ENCODE measurements at regions not wholly inside any gene's neighbourhood (a gene's known extent, or its start where the extent isn't known, plus 50 kb on each side); places are given as distances from the start of the nearest gene placed in this dataset.

DNA sequence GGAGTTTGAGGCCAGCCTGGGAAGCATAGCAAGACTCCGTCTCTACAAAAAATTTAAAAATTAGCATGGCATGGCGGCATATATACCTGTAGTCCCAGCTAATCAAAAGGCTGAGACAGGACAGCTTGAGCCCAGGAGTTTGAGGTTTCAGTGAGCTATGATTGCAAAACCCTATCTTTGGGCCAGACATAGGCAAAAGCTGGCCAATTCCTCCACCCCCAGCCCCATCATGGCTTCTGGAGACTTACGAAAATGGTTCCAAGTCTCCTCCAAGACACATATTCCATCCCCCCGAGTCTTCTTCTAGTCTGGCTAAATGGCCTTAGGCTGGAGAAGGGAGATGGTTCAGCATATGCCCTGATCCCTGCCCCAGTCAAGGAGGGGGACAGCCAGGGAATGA, 172.8 kb upstream of the HAAO start:
- no peaks in the 10 kb centered on the region for H3K27me3 ChIP-seq (ENCODE audit: control insufficient read depth, extremely low read depth, insufficient read depth, low read length)
- H3K36me3 ChIP-seq (ENCODE audit: control insufficient read depth in 2 of 2, extremely low read depth in 1 of 2, insufficient read depth in 2 of 2, low read length in 2 of 2), result no peaks in the 10 kb centered on the region
- H3K27ac ChIP-seq (ENCODE audit: control insufficient read depth, insufficient read depth, low read length), result no peak overlapping the region
- no peak for TF ChIP-seq EZH2 (IDR thresholded peaks at IDR 0.05; ENCODE audit: low read length)
- no peak for TF ChIP-seq CTCF (optimal IDR thresholded peaks at IDR 0.05 in 1 of 3, IDR thresholded peaks at IDR 0.05 in 1 of 3, conservative IDR thresholded peaks at IDR 0.05 in 1 of 3; ENCODE audit: extremely low read depth in 1 of 3, insufficient read depth in 2 of 3, low read length in 3 of 3)
- no peak overlapping the region for H3K4me3 ChIP-seq (ENCODE audit: control insufficient read depth in 2 of 3, extremely low read depth in 1 of 3, insufficient read depth in 2 of 3, low read depth in 1 of 3, low read length in 3 of 3)
- H3K4me2 ChIP-seq (ENCODE audit: control insufficient read depth, extremely low read depth, insufficient read depth, low read depth, low read length), result no peak overlapping the region
- dilution Hi-C loops (cut with MboI; ENCODE audit: extremely low pct_ligation_motif_present, low sequenced_read_pairs), result no loop called here
- no peaks in the 10 kb centered on the region for H3K9me3 ChIP-seq (ENCODE audit: control insufficient read depth, low read depth, low read length)
- peaks cover 18% of the 10 kb centered on the region for H3K4me1 ChIP-seq (ENCODE audit: control insufficient read depth, extremely low read depth, insufficient read depth, low read length)
- H3K79me2 ChIP-seq (ENCODE audit: control insufficient read depth, insufficient read depth, low read length), result no peaks in the 10 kb centered on the region
- H2AFZ ChIP-seq (ENCODE audit: control insufficient read depth, low read length), result no peak overlapping the region
- H3K9ac ChIP-seq (ENCODE audit: control insufficient read depth, extremely low read depth, insufficient read depth, low read length), result no peak overlapping the region
- FAIRE-seq (no peak), DNase-seq (ENCODE audit: low read depth, low spot score) (no peak)
- no peaks in the 10 kb centered on the region for H4K20me1 ChIP-seq (ENCODE audit: control insufficient read depth, extremely low read depth, insufficient read depth, low read length)
- no peaks in the 10 kb centered on the region for H3K9me1 ChIP-seq (ENCODE audit: control insufficient read depth, extremely low read depth, insufficient read depth, low read length)

- Histone ChIP-seq H3K4me2 (ENCODE audit: control insufficient read depth, extremely low read depth, insufficient read depth, low read depth, low read length) (peak overlapping the region; percentile 16), H3K4me3 (ENCODE audit: control insufficient read depth in 2 of 3, extremely low read depth in 1 of 3, insufficient read depth in 2 of 3, low read depth in 1 of 3, low read length in 3 of 3) (no peak overlapping the region), H3K4me1 (ENCODE audit: control insufficient read depth, extremely low read depth, insufficient read depth, low read length) (peaks cover 12% of the 10 kb centered on the region), H3K9me1 (ENCODE audit: control insufficient read depth, extremely low read depth, insufficient read depth, low read length) (no peaks in the 10 kb centered on the region), H3K9me3 (ENCODE audit: control insufficient read depth, low read depth, low read length) (no peaks in the 10 kb centered on the region), H3K79me2 (ENCODE audit: control insufficient read depth, insufficient read depth, low read length) (no peaks in the 10 kb centered on the region), H3K27ac (ENCODE audit: control insufficient read depth, insufficient read depth, low read length) (no peak overlapping the region), H3K9ac (ENCODE audit: control insufficient read depth, extremely low read depth, insufficient read depth, low read length) (no peak overlapping the region), H4K20me1 (ENCODE audit: control insufficient read depth, extremely low read depth, insufficient read depth, low read length) (no peaks in the 10 kb centered on the region), H3K27me3 (ENCODE audit: control insufficient read depth, extremely low read depth, insufficient read depth, low read length) (no peaks in the 10 kb centered on the region), H3K36me3 (ENCODE audit: control insufficient read depth in 2 of 2, extremely low read depth in 1 of 2, insufficient read depth in 2 of 2, low read length in 2 of 2) (no peaks in the 10 kb centered on the region), H2AFZ (ENCODE audit: control insufficient read depth, low read length) (peak overlapping the region; percentile 57)
- DNase-seq (ENCODE audit: low read depth, low spot score), result no peak
- TF ChIP-seq EZH2 (IDR thresholded peaks at IDR 0.05; ENCODE audit: low read length), result no peak
- no peak for TF ChIP-seq CTCF (optimal IDR thresholded peaks at IDR 0.05 in 1 of 3, IDR thresholded peaks at IDR 0.05 in 1 of 3, conservative IDR thresholded peaks at IDR 0.05 in 1 of 3; ENCODE audit: extremely low read depth in 1 of 3, insufficient read depth in 2 of 3, low read length in 3 of 3)
- dilution Hi-C loops (cut with MboI; ENCODE audit: extremely low pct_ligation_motif_present, low sequenced_read_pairs), result no loop called here
- no peak for FAIRE-seq
Measured at GRCh38 chr2:42964439-42965083, 172.2 kb upstream of the HAAO start.

Data from keratinocyte (primary cell).